NCI-H526 treated with DMSO at 0.1 percent for 48 hours (cell line): ENCODE measurements at regions not wholly inside any gene's neighbourhood (a gene's known extent, or its start where the extent isn't known, plus 50 kb on each side); places are given as distances from the start of the nearest gene placed in this dataset.

Experiments
- DNase-seq: peaks from one replicate; lab custom pipeline; 2025; lab: John Stamatoyannopoulos, UW

- DNase-seq: no peak
These were observed 128.2 kb upstream of the TMEM161B start for GRCh38 chr5:88396751-88397281.

- DNase-seq: no peak
These were observed 127.4 kb upstream of the TMEM161B start for GRCh38 chr5:88396000-88396535.

DNA sequence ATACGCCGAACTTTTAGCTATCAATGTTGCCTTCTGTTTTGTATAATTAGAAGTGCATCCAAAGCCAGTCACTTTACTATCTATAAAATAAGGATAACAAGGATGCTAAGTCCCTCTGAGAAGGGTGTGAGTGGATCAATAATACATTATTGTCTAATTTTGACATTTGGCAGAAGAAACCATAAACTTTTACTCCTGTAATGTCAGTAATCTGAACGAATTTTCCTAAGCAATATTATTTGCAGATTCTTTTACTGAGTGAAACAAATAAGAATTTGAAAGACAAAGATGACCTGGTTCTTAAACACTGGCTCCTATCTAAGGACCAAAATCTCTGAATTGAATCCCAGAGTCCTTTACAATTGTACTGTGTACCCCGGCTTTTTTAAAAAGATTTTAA is 126.6 kb upstream of the TMEM161B start:
- DNase-seq: no peak

DNA sequence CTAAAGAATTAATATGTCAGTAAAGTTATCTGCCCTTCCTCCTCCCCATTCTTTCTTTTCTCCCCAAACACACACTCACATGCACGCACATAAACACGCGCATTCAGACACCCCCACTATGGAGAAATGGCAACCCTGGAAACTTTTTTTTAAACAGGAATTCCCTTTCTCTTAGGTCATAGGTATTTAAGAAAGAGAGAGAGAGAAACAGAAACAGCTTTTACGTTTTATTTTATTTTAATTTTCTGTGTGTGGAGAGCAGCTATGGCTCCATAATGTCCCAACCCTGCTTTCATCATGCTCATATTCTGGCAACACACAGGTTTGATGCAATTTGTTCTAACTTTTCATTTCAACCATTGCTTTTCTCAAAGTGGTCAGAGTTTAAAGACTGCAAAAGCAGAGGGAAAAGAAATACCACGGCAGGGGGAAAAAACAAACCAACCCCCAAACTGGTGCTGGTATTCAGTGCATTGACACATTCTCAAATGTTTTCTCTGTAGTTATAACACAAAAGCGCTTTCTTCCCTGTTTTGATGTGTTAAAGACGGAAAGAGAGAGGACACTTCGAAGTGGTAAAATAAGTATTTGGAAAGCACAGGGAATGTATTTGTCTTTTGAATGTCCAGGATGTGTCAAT is 126.0 kb upstream of the TMEM161B start:
- no peak for DNase-seq

- DNase-seq: no peak
These were observed 125.3 kb upstream of the TMEM161B start for GRCh38 chr5:88393716-88394535.

- no peak for DNase-seq
These were observed 124.4 kb upstream of the TMEM161B start for GRCh38 chr5:88393042-88393441.

DNA sequence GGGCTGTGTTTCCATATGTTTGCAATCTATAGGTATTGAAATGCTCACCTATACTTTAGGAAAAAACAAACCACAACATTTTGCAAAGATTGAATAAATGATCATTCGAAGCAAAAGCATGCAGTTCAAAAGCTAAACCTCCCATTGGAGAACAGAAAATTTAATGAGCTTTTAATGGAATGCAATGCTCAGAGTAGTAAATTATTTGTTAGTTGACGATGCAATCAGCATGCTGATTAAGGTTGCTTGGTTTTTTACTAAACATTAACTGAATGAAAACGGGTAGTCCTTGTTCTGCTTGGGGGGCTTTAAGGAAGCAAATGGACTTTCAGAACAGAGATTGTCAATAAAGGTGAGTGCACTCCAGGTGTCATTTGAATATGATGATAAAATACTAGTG is 123.3 kb upstream of the TMEM161B start:
- peak; percentile 19 for DNase-seq

GRCh38 chr5:88391116-88391515 is 122.5 kb upstream of the TMEM161B start:
- DNase-seq: peak; percentile 40

GRCh38 chr5:88390481-88390880 is 121.8 kb upstream of the TMEM161B start:
- no peak for DNase-seq

- DNase-seq: no peak
These were observed 121.4 kb upstream of the TMEM161B start for GRCh38 chr5:88390096-88390441.

DNA sequence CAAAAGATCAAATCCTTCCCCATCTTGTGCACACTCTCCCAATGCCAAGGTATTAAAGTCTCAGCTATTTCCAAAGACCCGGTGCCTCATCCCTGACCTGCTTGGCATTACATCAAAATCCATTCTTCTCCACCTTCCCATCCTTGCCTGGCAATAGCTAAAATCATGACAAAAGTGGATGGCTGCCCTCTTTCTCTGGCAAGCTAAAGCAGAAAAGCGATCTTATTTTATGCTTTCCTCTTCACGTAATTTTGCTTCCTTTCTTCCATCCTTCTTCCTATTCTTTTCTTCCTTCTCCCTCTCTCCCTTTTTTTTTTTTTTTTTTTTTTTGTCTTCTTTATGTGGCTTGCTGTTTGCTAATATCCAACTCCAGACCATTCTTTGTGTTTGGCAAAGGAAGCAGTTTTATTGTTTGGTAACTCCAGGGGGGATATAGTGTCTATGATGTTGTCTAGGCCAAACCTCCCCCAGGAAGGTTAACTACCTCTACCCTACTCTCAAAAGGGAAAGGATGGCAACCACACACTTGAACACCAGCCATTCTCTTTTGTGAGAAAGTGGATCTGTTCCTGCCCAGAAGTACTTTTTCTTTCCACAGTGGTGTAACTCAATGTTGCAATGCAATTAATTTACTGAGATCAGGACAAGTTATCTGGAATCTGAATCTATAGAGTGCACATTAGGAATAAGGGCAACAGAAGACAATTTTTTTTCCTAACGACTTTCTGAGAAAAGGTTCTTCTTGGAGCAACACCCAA is 120.9 kb upstream of the TMEM161B start:
- no peak for DNase-seq

DNA sequence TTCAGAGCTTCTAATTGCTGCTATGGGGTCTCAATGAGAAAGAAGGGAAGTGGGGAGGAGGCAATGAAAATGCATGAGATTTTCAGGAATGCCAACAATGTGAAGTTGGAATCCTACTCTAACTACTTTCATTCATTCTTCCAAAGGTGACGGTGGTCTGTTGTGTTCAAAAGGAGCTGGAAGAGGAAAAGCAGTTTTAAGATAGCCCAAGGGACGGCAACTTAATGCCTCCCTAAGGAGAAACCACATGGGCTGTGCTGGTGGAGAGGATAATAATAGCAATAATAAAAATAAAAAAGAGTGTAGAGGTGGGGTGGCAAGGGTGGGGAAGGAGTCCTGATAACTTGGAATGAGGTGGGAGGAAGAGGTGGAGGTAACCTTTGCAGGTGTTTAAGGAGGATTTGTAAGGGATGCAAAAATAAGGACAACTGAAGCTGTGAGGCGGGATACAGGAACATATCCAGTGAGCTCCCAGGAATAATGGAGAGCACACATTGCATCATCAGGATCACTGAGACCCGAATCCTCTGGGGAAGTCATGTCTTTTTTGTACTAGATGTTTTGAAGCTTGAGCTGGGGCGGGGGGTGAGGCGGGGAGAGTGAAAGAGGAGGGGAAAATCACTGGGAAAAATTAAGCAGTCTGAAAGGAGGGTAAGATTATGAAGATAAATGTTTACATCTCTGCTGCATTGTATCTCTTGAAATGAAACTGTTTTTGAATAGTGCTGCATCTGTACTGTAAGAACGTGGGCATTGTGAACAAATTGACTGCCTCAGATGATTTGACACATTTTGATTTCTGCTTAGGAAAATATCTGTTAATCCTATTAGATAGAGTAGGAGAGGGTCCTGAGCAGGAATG is 120.1 kb upstream of the TMEM161B start:
- no peak for DNase-seq

GRCh38 chr5:88384886-88385285 is 116.2 kb upstream of the TMEM161B start:
- DNase-seq: no peak

DNA sequence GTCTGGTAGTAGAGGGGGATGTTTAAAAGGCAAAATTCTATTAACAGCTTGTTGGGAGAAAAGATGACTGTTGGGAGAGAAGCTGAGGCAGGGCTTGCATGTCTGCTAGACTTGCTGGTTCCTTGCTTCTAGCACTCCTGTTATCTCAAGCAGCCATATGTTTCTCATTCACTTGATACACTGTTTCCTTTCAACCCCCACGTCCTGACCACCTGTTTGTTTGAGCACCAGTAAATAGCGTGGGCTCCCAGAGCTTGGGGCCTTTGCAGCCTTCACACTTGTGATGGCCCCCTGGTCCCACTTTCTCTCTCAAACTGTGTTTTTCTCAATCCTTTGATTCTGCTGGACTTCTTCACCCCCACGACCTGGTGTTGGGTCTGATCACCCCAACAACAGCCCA is 111.7 kb upstream of the TMEM161B start:
- DNase-seq: no peak

- DNase-seq: no peak
These were observed 109.3 kb upstream of the TMEM161B start for GRCh38 chr5:88377705-88378656.

GRCh38 chr5:88377240-88377639 is 108.6 kb upstream of the TMEM161B start:
- no peak for DNase-seq

GRCh38 chr5:88376728-88377127 is 108.1 kb upstream of the TMEM161B start:
- DNase-seq: no peak

DNA sequence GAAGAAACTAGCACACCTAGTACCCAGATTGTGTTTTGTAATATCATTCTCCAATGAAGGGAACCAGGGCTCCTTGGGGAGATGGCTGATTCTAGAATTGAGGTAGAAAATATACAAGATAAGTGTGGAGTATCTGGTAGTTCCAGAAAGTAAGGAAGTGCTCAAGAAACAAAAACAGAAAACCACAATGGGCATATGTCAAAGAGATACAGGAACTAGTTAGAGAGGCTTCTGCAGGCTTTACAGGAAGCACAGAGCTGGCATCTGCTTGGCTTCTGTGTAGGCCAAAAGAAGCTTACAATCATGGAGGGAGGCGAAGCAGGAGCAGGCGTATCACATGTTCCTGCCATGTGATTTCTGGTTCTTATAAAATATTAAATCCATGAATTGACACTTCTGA is 105.7 kb upstream of the TMEM161B start:
- DNase-seq: no peak

GRCh38 chr5:88370824-88371223 is 102.2 kb upstream of the TMEM161B start:
- DNase-seq: no peak

GRCh38 chr5:88368201-88368600 is 99.6 kb upstream of the TMEM161B start:
- DNase-seq: peak; percentile 1
